ENCODE measurements at regions not wholly inside any gene's neighbourhood (a gene's known extent, or its start where the extent isn't known, plus 50 kb on each side); places are given as distances from the start of the nearest gene placed in this dataset.
"Not testable (repeated sequence)": the region's sequence is repeated elsewhere in the genome, so short reads cannot be mapped to it uniquely, and the experiment has no call there.

- no peak for DNase-seq
- in situ Hi-C loops (cut with HindIII; ENCODE audit: low pct_ligation_motif_present, low pct_unique_long_range_greater_than_20kb, low sequenced_read_pairs) = no loop called here
Measured at GRCh38 chr4:34893382-34893781, 1350.9 kb downstream of the ARAP2 start.

- no peak for DNase-seq
Measured at GRCh38 chr4:34920032-34920431, 1324.3 kb downstream of the ARAP2 start.

GRCh38 chr4:34921391-34921790, 1322.9 kb downstream of the ARAP2 start:
- no peak for DNase-seq
- in situ Hi-C loops (cut with HindIII; ENCODE audit: low pct_ligation_motif_present, low pct_unique_long_range_greater_than_20kb, low sequenced_read_pairs) = no loop called here

More at GRCh38 chr4:34920032-34920431, 1324.3 kb downstream of the ARAP2 start:
- in situ Hi-C loops (cut with HindIII; ENCODE audit: low pct_ligation_motif_present, low pct_unique_long_range_greater_than_20kb, low sequenced_read_pairs) = no loop called here

GRCh38 chr4:34922325-34922724, 1322.0 kb downstream of the ARAP2 start:
- DNase-seq = no peak
- in situ Hi-C loops (cut with HindIII; ENCODE audit: low pct_ligation_motif_present, low pct_unique_long_range_greater_than_20kb, low sequenced_read_pairs) = no loop called here

- in situ Hi-C loops (cut with HindIII; ENCODE audit: low pct_ligation_motif_present, low pct_unique_long_range_greater_than_20kb, low sequenced_read_pairs) = no loop called here
- no peak for DNase-seq
Measured at GRCh38 chr4:34932591-34932990, 1311.7 kb downstream of the ARAP2 start.

GRCh38 chr4:34935739-34936138, 1308.6 kb downstream of the ARAP2 start:
- DNase-seq = no peak
- in situ Hi-C loops (cut with HindIII; ENCODE audit: low pct_ligation_motif_present, low pct_unique_long_range_greater_than_20kb, low sequenced_read_pairs) = no loop called here

GRCh38 chr4:34939073-34939472, 1305.2 kb downstream of the ARAP2 start:
- no peak for DNase-seq

GRCh38 chr4:34943741-34944386, 1300.5 kb downstream of the ARAP2 start:
- no peak for DNase-seq
- in situ Hi-C loops (cut with HindIII; ENCODE audit: low pct_ligation_motif_present, low pct_unique_long_range_greater_than_20kb, low sequenced_read_pairs) = no loop called here

More at GRCh38 chr4:34939073-34939472, 1305.2 kb downstream of the ARAP2 start:
- in situ Hi-C loops (cut with HindIII; ENCODE audit: low pct_ligation_motif_present, low pct_unique_long_range_greater_than_20kb, low sequenced_read_pairs) = no loop called here

GRCh38 chr4:34950926-34951325, 1293.4 kb downstream of the ARAP2 start:
- in situ Hi-C loops (cut with HindIII; ENCODE audit: low pct_ligation_motif_present, low pct_unique_long_range_greater_than_20kb, low sequenced_read_pairs) = no loop called here

GRCh38 chr4:34953145-34953799, 1291.0 kb downstream of the ARAP2 start:
- in situ Hi-C loops (cut with HindIII; ENCODE audit: low pct_ligation_motif_present, low pct_unique_long_range_greater_than_20kb, low sequenced_read_pairs) = no loop called here
- DNase-seq = peak; percentile 26

More at GRCh38 chr4:34950926-34951325, 1293.4 kb downstream of the ARAP2 start:
- no peak for DNase-seq

GRCh38 chr4:34964613-34965012, 1279.7 kb downstream of the ARAP2 start:
- no peak for DNase-seq
- in situ Hi-C loops (cut with HindIII; ENCODE audit: low pct_ligation_motif_present, low pct_unique_long_range_greater_than_20kb, low sequenced_read_pairs) = no loop called here

- in situ Hi-C loops (cut with HindIII; ENCODE audit: low pct_ligation_motif_present, low pct_unique_long_range_greater_than_20kb, low sequenced_read_pairs) = no loop called here
- DNase-seq = no peak
Measured at GRCh38 chr4:34972189-34972588, 1272.1 kb downstream of the ARAP2 start.

GRCh38 chr4:34973650-34974312, 1270.5 kb downstream of the ARAP2 start:
- no peak for DNase-seq
- in situ Hi-C loops (cut with HindIII; ENCODE audit: low pct_ligation_motif_present, low pct_unique_long_range_greater_than_20kb, low sequenced_read_pairs) = no loop called here

- DNase-seq = no peak
- in situ Hi-C loops (cut with HindIII; ENCODE audit: low pct_ligation_motif_present, low pct_unique_long_range_greater_than_20kb, low sequenced_read_pairs) = no loop called here
Measured at GRCh38 chr4:34974313-34974680, 1270.0 kb downstream of the ARAP2 start.

GRCh38 chr4:35021222-35021621, 1223.1 kb downstream of the ARAP2 start:
- DNase-seq = peak; percentile 95
- in situ Hi-C loops (cut with HindIII; ENCODE audit: low pct_ligation_motif_present, low pct_unique_long_range_greater_than_20kb, low sequenced_read_pairs) = not testable (repeated sequence)

- in situ Hi-C loops (cut with HindIII; ENCODE audit: low pct_ligation_motif_present, low pct_unique_long_range_greater_than_20kb, low sequenced_read_pairs) = no loop called here
- peak; percentile 27 for DNase-seq
Measured at GRCh38 chr4:35025152-35025834, 1219.0 kb downstream of the ARAP2 start.

GRCh38 chr4:35038079-35038805, 1206.1 kb downstream of the ARAP2 start:
- in situ Hi-C loops (cut with HindIII; ENCODE audit: low pct_ligation_motif_present, low pct_unique_long_range_greater_than_20kb, low sequenced_read_pairs) = no loop called here
- no peak for DNase-seq

- DNase-seq = no peak
- in situ Hi-C loops (cut with HindIII; ENCODE audit: low pct_ligation_motif_present, low pct_unique_long_range_greater_than_20kb, low sequenced_read_pairs) = no loop called here
Measured at GRCh38 chr4:35038845-35039244, 1205.5 kb downstream of the ARAP2 start.

GRCh38 chr4:35052546-35052945, 1191.8 kb downstream of the ARAP2 start:
- in situ Hi-C loops (cut with HindIII; ENCODE audit: low pct_ligation_motif_present, low pct_unique_long_range_greater_than_20kb, low sequenced_read_pairs) = no loop called here
- peak; percentile 35 for DNase-seq
